ENCODE measurements at regions not wholly inside any gene's neighbourhood (a gene's known extent, or its start where the extent isn't known, plus 50 kb on each side); places are given as distances from the start of the nearest gene placed in this dataset.

DNA sequence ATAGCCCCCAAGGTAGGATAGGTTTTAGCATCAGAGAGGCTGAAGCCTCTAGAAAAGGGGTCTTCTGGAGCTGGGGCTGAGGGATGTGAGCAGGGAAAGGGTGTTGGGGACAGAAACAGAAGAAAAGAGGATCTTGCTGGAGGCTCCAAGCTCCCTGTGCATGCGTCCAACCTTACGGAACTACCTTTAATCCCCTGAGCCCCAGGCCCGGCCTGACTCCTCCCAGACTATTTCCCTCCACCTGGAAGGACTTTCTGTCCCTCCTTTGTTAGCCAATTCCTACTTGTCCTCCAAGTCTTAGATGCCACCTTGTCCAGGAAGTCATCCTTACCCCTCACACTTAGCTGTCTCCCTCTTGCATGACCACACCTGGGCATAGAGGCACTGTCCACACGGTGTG, 50.0 kb upstream of the VPS8 start:
- Histone ChIP-seq H3K9me3 (ENCODE audit: control insufficient read depth, low read length) (no peaks in the 10 kb centered on the region), H3K4me1 (ENCODE audit: control insufficient read depth, insufficient read depth, low read length) (peaks cover 3% of the 10 kb centered on the region), H3K27ac (ENCODE audit: low read length) (no peak overlapping the region), H3K4me3 (ENCODE audit: low read length) (no peak overlapping the region), H3K27me3 (ENCODE audit: control insufficient read depth, insufficient read depth) (no peaks in the 10 kb centered on the region)
- 85% methylated on average over 4 of the region's 4 CpGs for WGBS
- intact Hi-C loops (cut with DNase I): no loop called here
- peak in 1 of 3 donors; percentile 7 for DNase-seq
- ATAC-seq: no peak

All from right cardiac atrium (tissue), 5 donors.